GM21423 (cell line): ENCODE measurements at regions not wholly inside any gene's neighbourhood (a gene's known extent, or its start where the extent isn't known, plus 50 kb on each side); places are given as distances from the start of the nearest gene placed in this dataset.
"Not testable (repeated sequence)": the region's sequence is repeated elsewhere in the genome, so short reads cannot be mapped to it uniquely, and the experiment has no call there.

Source experiments
- ATAC-seq: cut with Tn5 transposase; IDR thresholded peaks from one replicate; pipeline ENCODE4 v1.9.1; 2021; ENCODE audit warnings: mild to moderate bottlenecking, moderate library complexity; ENCODE audit not compliant: unreplicated experiment

- ATAC-seq, result not testable (repeated sequence)
Observed at GRCh38 chr18:27510036-27510633, 325.0 kb upstream of the CHST9 start.

- ATAC-seq, result no peak
Observed at GRCh38 chr18:27501671-27502070, 316.6 kb upstream of the CHST9 start.

- ATAC-seq, result no peak
Observed at GRCh38 chr18:27500531-27500930, 315.4 kb upstream of the CHST9 start.

GRCh38 chr18:27497246-27497645 lies 312.1 kb upstream of the CHST9 start:
- ATAC-seq, result no peak

GRCh38 chr18:27493182-27493581 lies 308.1 kb upstream of the CHST9 start:
- no peak for ATAC-seq

- no peak for ATAC-seq
Observed at GRCh38 chr18:27491772-27492171, 306.7 kb upstream of the CHST9 start.

GRCh38 chr18:27483276-27483675 lies 298.2 kb upstream of the CHST9 start:
- no peak for ATAC-seq

- ATAC-seq, result no peak
Observed at GRCh38 chr18:27478459-27478858, 293.4 kb upstream of the CHST9 start.

GRCh38 chr18:27473318-27473717 lies 288.2 kb upstream of the CHST9 start:
- ATAC-seq, result no peak

- ATAC-seq, result no peak
Observed at GRCh38 chr18:27467073-27467472, 282.0 kb upstream of the CHST9 start.

GRCh38 chr18:27461957-27462356 lies 276.8 kb upstream of the CHST9 start:
- no peak for ATAC-seq

GRCh38 chr18:27449104-27449503 lies 264.0 kb upstream of the CHST9 start:
- no peak for ATAC-seq

GRCh38 chr18:27447930-27448329 lies 262.8 kb upstream of the CHST9 start:
- no peak for ATAC-seq

- no peak for ATAC-seq
Observed at GRCh38 chr18:27447451-27447881, 262.4 kb upstream of the CHST9 start.

- no peak for ATAC-seq
Observed at GRCh38 chr18:27430595-27430994, 245.5 kb upstream of the CHST9 start.

- ATAC-seq, result no peak
Observed at GRCh38 chr18:27428716-27429475, 243.8 kb upstream of the CHST9 start.

GRCh38 chr18:27428120-27428519 lies 243.0 kb upstream of the CHST9 start:
- ATAC-seq, result no peak

GRCh38 chr18:27423581-27423980 lies 238.5 kb upstream of the CHST9 start:
- no peak for ATAC-seq

GRCh38 chr18:27419646-27420045 lies 234.5 kb upstream of the CHST9 start:
- ATAC-seq, result no peak

- no peak for ATAC-seq
Observed at GRCh38 chr18:27415495-27415894, 230.4 kb upstream of the CHST9 start.

- ATAC-seq, result no peak
Observed at GRCh38 chr18:27414682-27415081, 229.6 kb upstream of the CHST9 start.
